WI38 (cell line): ENCODE measurements at regions not wholly inside any gene's neighbourhood (a gene's known extent, or its start where the extent isn't known, plus 50 kb on each side); places are given as distances from the start of the nearest gene placed in this dataset.

Experiments used
- H3K4me3 ChIP-seq: 2 replicates; pipeline ENCODE4 v1.5.1; 2011; ENCODE audit warnings: low read depth, mild to moderate bottlenecking, control low read depth, low read length
- CTCF ChIP-seq: IDR thresholded peaks from 2 replicates; pipeline ENCODE4 v1.5.1; 2012; ENCODE audit warnings: low read depth, mild to moderate bottlenecking, control low read depth, low read length

GRCh38 chr4:137648531-137648930, 116.2 kb upstream of the PCDH18 start:
- no peak for TF ChIP-seq CTCF
- H3K4me3 ChIP-seq = no peak overlapping the region

- no peak overlapping the region for H3K4me3 ChIP-seq
- no peak for TF ChIP-seq CTCF
These were observed 115.1 kb upstream of the PCDH18 start for GRCh38 chr4:137647375-137647774.

GRCh38 chr4:137644201-137644600, 111.9 kb upstream of the PCDH18 start:
- no peak overlapping the region for H3K4me3 ChIP-seq
- no peak for TF ChIP-seq CTCF

- no peak overlapping the region for H3K4me3 ChIP-seq
- TF ChIP-seq CTCF = no peak
These were observed 109.2 kb upstream of the PCDH18 start for GRCh38 chr4:137641544-137641943.

- no peak for TF ChIP-seq CTCF
- H3K4me3 ChIP-seq = no peak overlapping the region
These were observed 108.5 kb upstream of the PCDH18 start for GRCh38 chr4:137640838-137641158.

GRCh38 chr4:137640156-137640837, 108.0 kb upstream of the PCDH18 start:
- TF ChIP-seq CTCF = no peak
- H3K4me3 ChIP-seq = no peak overlapping the region

GRCh38 chr4:137638934-137639333, 106.6 kb upstream of the PCDH18 start:
- no peak for TF ChIP-seq CTCF

More at GRCh38 chr4:137638934-137639333, 106.6 kb upstream of the PCDH18 start:
- no peak overlapping the region for H3K4me3 ChIP-seq
